GOT3 (cell line): ENCODE measurements at regions not wholly inside any gene's neighbourhood (a gene's known extent, or its start where the extent isn't known, plus 50 kb on each side); places are given as distances from the start of the nearest gene placed in this dataset.

ENCODE experiments used
- DNase-seq: peaks from one replicate; lab custom pipeline; 2025; ENCODE audit warnings: mixed read lengths; lab: John Stamatoyannopoulos, UW

DNA sequence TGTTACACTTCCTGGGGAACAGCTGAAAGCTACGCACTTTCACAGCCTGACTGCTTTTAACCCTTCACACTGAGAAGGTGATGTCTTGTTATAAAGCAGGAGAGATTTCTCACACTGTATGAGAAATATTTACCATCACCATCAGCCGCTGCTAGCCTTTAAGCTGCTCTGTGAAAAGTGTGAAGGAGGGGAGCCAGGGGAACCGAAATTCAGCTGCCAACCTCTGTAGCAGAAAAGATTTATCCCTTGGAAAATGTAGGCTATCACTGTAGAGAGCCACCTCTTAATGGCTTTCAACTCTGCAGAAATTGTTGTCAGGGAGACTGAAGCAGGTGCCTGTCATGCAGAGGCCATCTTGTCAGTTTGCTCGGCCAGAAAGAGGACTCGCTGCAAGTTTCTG is 145.3 kb downstream of the SP3 start:
- DNase-seq: no peak

DNA sequence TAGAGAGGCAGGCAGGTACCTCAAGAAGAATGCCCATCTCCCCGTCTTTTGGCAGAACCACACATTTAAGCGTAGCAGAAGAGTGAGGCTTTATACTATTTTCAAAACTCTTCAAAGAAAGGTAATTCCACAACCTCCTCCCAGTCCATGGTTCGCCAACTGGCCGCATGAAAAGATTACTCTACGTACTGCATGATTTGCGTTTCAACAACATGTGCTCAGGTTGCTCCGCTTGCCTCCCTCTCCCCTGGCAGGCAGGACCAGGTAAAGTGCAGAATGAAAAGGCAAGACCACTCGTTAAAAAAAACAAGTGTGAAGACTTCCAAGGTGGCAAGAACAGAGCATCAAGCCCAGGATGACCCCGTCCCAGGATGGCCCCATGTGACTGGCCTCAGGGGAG is 143.7 kb downstream of the SP3 start:
- DNase-seq: no peak

DNA sequence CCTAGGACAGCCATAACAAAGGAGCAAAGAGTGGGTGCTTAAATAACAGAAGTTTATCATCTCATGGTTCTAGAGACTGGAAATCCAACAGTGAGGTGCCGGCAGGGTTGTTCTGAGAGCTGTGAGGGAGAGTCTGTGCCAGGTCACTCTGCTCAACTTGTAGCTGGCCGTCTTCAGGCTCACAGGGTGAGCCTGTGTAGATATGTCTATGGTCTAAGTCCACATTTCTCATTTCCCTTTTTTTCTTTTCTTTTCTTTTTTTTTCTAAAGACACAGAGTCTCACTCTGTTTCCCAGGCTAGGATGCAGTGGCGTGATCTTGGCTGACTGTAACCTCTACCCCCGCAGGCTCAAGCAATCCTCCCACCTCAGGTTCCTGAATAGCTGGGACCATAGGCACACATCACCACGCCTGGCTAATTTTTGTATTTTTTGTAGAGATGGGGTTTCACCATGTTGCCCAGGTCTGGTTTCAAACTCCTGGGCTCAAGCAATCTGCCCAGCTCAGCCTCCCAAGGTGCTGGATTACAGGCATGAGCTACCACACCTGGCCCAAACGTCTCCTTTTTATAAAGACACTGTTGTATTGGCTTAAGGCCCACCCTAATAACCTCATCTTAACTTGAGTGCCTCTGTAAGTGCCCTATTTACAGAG is 142.2 kb downstream of the SP3 start:
- DNase-seq: no peak

DNA sequence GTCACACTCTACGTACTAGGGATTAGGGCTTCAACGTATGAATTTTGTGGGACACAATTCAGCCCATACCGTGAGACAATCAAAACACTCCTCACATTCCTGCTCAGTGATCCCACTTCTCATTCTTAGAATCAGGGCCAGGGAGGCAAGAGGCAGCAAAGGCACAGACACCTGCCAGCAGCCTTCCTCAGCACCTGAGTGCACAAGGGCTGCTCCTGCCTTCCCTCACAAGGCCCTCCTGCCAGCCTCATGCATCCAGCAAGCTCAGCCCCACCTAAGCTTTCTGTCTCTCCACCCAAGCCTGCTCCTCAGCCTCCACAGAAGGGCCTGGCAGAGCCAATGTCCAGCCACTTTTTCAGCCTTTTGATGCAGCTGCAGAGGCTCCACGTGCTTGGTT is 141.6 kb downstream of the SP3 start:
- DNase-seq: no peak

DNA sequence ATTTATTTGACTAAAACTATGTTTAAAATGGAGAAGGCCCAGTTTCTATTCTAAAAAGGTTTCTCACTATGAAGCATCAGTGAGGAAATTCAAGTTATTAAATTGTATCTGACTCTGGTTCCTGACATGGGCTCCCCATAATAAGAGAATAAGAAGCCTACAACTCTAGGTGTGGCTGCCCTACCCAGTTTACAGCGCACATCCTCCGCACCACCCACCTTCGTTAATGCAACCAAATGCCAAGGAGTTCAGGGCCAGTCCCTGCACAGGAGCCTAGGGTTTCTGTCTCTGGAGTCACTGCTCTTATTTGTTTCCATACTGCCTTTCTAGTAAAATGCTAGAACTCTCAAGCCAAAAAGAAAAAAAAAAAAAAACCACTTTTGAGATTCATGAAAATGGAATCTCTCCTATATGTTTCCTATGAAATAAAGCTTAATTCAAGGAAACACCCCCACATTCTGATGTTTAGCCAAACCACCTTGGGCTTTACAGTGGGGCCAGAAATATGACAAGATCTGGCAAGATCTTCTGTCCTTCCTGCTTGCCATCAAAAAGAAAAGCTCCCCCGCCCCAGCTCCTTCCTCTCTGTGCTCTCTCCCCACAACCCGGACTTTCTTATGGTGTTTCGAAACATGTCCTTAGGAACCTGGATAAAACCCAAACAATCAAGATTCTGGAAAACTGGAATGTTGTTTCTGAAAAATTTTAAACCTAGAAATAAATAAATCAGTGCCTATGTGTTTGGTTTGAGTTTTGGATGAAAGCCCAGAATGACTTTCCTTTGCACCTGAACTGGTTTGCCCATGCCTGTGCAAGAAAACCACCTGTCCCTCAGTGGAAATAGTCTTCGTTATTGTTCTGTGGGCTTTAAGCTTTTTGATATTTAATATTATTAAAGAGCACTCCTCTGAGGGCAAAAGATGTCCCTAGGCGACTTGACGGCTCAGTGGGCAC is 136.7 kb downstream of the SP3 start:
- no peak for DNase-seq

DNA sequence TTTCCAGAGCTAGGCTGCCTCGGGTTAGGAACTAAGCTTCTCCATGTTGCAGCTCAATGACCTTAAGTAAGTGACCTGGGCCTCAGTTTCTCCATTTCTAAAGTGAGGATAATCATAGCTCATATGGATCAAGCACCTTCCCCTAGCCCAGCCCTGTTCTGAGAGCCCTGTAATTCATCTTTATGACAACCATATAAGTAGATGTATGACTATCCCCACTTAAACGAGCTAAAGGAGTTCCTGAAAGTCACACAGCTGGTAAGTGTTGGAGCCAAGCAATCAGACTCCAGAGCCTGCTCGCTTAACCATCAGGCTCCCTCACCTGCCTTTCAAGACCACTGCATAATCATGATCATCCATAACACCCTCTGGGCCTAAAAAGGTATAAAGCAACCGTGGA is 135.4 kb downstream of the SP3 start:
- DNase-seq: no peak

DNA sequence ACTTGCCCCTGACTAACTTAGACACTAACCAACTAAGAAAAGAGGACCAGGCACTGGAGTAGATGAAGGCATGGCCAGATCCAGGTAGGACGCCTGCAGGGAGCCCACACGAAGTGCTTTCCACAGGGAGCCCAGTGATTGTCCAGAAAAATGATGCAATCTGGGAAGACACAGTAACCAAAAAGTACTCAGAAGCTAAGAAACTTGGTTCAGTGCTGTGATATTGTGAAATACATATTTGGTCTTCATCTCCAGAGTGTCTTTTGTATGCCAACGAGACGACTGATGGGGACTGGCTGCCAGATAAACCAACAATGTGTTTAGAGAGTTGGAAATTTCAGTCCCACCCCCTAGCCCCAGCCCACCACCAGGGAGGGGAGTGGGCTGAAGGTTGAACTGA is 135.0 kb downstream of the SP3 start:
- DNase-seq: no peak

DNA sequence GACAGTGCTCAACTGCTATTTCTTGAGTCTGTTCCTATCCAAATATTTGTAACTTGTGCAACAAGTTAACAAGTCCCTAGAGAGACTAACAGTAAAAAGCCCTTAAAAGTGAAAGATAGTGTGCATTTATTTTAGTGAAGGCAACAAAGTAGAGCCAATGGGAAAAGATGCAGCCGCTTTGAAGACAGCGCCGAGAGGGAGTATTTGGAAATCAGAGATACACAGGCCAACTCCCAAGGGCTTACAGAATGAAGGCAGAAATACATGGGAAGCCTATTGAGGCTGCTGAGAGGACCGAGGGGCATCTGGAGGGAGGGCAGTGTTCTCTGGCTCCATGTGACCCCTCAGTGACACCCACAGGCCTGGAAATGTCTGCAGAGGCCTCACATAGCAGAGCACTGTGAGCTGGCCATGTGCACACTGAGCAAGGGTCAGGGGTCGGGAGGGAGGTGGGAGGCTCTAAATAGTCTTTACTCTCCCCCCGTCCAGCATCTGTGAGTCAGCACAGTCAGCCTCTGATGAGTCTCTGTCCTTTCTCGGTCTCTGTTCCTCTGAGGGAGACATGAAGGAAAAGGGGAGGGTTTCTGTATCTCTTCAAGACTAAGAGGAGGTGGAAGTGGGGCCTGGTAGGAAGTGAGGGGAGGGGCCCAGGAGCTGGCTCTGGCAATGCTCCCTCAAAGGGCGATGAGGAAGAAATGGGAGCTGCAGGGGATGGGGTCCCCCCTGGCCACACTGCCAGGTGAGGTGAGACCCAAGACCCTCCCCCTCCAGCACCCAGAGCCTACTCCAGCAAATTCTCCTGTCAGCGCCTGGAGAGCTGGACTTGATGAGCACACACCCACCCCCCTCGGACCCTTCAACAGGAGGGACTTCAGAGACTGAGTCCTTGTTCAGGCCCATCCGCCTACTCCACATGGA is 133.6 kb downstream of the SP3 start:
- peak; percentile 12 for DNase-seq

DNA sequence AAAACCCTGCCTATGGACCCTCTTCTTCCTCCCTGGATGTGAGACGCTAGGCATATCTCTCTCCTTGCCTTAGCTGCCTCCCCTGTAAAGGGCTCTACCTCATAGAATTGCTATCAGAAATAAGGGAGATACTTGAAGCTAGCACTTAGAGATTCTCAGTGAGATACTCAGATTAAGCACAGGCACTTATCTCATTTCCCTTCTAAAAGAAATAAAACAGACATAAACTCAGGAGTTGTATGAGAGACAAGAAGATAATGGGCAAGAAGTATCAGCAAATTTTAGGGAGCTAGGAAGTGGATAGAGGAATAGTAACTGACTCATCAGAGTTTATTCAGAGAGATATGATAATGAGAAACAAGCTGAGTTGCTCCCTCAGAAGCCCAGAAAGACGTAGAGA is 131.0 kb downstream of the SP3 start:
- DNase-seq: no peak

DNA sequence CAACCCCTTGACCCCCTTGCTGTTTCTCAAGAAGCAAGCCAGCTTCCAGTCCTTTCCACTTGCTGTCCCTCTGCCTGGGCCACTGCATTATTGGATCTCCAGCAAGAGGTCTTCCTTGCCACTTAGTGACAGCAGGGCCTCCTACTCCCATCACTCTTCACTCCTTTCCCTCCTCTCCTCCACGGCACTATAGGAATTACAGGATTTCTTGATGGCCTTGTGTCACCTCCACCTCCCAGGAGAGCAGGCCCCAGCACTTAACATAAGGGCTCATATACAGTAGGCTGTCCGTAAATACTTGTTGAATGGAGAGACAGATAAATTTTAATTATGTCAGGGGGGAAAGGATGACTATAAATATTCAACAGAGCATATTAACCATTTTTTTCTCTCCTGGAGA is 129.4 kb downstream of the SP3 start:
- DNase-seq: no peak

DNA sequence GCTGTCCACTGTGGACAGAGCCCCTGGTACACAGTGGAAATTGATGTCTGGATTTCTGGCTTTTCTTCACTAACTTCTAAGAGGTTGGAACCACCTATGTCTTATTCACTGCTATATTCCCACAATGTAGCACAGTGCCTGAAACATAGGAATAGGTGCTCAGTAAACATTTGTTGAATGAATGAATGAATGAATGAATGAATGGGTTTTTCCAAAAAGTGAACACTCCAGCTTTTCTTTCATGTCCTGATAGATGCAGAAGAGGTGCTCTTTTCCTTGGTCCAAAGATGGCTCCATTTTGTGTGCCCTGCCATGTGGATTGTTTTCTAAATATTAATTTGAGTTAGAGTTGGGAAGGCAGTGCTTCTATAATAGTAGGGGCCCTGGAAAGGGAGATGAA is 124.1 kb downstream of the SP3 start:
- no peak for DNase-seq

DNA sequence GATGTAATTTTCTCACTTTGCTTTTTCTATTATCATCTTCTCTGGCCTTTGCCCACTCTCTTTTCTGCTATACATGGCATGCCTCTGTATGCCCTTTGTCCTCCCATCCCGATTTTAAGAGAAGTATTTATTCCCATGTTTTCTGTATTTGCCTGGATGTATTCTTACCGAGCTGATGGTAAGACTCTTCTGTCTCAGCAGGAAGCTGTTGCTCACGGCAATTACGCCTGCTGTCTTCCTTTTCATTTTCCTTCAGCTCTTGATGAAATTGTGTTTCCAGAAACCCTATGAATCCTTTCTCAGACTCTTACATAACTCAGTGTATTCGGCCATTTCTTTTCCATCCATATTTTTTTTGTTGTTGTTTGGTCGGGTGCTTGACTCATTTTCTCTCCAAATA is 121.6 kb downstream of the SP3 start:
- DNase-seq: no peak

DNA sequence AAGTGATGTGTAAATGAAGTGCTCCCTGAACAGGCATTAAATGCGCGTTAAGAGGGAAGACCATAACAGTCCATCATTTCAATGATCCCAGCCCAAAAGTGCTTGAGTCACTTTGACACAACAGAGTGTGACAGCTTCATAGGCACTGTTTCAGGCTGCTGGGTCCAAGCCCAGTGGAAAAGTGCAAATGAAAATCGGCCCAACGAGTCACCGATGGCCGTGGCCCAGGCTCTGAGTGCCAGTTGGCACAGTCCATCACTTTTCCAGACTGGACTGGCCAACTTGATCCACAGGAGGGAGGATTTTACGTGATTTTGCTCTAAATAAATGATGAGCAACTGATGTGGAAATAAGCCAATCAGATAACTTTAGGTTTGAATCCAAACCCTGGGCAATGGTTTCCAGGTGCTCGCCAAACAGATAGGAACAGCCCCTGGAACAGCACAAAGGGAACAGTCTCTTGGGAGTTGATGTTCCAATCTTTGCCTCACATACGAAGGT is 114.0 kb downstream of the SP3 start:
- DNase-seq: no peak

DNA sequence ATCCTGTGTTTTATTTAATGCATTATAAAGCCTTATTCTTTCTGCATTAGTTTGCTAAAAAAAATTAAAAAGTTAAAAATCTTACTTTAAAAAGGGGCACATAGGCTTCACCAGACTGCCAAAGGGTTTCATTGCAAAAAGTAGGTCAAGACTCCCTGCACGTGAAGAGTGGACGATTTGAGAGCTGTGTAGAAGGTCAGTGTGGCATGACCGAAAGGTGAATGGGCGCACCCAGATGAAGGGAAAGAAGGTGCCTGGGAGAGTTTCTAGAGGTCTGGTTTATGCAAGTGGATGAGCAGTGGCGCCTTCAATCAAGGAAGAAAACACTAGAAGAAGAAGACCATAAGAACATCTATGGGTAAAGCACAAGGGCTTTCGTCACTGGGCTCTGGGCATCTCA is 111.0 kb downstream of the SP3 start:
- DNase-seq: no peak

DNA sequence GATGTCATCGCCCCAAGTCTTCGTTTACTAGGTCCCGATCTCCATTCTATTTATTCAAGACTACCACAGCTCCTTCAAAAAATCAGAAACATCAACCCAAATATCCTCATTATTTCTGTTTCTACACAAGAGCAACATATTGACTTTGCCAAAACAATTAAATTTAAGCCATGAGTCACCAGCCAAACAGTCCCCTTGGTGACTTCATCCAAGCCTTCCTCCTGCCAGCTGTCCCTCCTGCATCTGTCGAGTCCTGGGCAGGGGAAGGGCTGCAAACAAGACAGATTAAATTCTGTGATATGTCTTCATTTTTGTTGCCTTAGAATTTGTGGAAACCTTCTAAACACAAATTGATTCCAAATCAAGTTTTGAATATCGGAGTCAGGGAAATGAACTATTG is 110.3 kb downstream of the SP3 start:
- DNase-seq: no peak

DNA sequence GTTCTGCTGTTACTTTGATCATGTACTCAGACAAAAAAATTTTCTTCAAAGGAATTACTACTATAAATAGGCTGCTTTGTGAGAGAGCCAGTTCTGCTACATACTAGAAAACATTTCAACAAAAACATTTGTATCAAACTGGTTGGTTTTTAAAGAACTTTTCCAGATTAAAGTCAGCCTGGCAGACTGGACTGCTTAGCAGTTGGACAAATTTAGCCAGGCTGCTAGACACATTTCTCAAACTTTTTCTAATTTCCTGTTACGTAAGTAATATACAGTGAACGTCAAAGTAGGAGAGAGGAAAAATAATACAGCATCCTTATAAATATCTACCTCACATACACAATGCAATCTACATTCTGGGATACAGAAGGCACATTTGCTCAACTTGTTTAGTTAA is 109.5 kb downstream of the SP3 start:
- no peak for DNase-seq
